NCI-H187 treated with DMSO at 0.1 percent for 48 hours (cell line): ENCODE measurements at regions not wholly inside any gene's neighbourhood (a gene's known extent, or its start where the extent isn't known, plus 50 kb on each side); places are given as distances from the start of the nearest gene placed in this dataset.

ENCODE experiments used
- DNase-seq: peaks from one replicate; lab custom pipeline; 2025; lab: John Stamatoyannopoulos, UW

- DNase-seq: no peak
Measured at GRCh38 chr2:230642966-230643365, 69.7 kb upstream of the CAB39 start.

GRCh38 chr2:230643576-230644291 lies 68.9 kb upstream of the CAB39 start:
- DNase-seq: no peak

DNA sequence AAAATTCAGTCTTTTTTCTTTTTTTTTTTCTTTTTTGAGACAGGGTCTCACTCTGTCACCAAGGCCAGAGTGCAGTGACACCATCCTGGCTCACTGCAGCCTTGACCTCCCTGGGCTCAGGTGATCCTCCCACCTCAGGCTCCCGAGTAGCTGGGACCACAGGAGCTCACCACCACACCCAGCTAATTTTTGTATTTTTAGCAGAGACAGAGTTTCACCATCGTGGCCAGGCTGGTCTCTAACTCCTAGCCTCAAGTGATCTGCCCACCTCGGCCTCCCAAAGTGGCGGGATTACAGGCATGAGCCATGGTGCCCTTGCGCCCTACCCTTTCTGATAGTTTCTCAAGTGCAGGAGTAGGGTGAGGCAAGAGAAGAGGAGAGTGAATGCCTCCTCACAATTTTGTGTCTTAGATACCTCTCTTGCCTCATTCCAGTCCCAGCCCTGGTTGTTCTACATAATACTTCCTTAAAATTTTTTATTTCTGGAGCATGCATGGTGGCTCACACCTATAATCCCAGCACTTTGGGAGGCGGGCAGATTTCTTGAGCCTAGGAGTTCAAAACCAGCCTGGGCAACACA lies 68.2 kb upstream of the CAB39 start:
- no peak for DNase-seq

GRCh38 chr2:230648356-230648755 lies 64.3 kb upstream of the CAB39 start:
- DNase-seq: no peak

- DNase-seq: no peak
Measured at GRCh38 chr2:230650585-230651137, 62.0 kb upstream of the CAB39 start.

DNA sequence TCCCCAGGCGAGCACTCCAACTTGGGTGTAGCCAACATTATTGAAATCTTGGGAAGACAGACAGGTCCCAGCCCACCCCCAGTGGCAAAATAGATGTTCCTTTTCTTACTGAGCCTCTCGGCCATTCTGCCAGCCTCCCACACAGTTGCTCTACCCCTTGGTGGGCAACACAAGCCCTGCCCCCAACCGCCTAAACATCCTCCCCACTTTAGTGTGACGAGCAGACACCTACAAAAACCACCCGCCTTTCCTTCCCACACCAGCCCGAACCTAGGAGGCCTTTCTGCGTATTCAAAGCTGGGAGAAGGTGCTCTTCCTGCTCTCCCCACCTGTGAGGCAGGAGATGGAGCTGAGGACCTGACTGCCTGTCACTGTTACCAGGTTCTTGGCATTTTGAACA lies 58.6 kb upstream of the CAB39 start:
- no peak for DNase-seq

GRCh38 chr2:230657462-230657861 lies 55.2 kb upstream of the CAB39 start:
- DNase-seq: no peak

- DNase-seq: no peak
Measured at GRCh38 chr2:230657906-230658305, 54.7 kb upstream of the CAB39 start.

DNA sequence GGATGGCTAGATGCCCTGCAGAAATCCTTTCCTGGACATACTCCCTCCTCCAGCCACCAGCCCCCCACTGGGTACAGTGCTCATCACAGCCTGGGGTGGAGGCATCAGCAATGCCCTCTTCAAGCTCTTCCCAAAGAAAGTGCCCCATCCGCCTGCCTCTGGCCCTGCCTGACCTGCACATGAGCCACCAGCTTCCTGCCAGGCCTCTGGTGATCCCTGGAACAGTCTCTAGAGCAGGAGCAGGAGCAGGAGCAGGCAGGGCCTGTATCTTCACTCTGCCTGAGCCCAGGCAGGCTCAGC lies 54.1 kb upstream of the CAB39 start:
- no peak for DNase-seq

DNA sequence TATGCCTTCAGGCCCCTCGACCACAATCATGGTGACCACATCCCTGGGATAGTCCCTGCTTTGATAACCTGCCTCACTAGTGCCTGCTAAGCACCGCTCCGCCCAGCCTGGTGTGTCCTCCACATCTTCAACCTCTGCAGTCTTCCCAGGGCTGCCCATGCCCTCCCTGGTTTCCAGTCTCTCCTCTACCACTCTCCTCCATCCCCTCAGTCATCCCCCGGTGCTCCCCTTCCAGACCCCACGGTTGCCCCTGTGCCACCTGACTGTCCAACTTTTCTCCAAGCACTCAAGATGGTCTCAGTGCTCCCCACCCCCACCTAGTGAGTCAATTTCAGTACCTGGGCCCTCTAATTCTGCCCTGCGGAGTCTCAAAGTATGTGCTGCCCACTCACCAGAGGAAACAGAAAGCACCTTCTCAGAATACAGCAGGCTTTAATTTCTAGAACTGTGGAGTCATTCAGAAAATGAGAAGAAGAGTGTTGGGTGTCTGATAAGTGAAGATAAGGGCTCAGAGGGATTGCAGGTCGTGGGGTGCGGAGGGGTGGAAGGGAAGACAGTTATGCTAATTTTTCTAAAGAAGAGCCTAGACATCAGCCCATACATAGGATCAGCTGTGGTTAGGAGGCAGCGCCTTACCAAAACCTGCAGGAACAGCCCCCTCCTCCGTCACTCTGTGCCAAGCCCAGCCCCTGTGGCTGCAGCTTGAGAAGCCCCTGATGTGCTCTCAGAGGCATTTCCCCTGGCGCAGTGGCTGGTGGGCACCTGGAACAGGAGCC lies 53.6 kb upstream of the CAB39 start:
- DNase-seq: no peak

GRCh38 chr2:230660294-230661060 lies 52.2 kb upstream of the CAB39 start:
- no peak for DNase-seq

DNA sequence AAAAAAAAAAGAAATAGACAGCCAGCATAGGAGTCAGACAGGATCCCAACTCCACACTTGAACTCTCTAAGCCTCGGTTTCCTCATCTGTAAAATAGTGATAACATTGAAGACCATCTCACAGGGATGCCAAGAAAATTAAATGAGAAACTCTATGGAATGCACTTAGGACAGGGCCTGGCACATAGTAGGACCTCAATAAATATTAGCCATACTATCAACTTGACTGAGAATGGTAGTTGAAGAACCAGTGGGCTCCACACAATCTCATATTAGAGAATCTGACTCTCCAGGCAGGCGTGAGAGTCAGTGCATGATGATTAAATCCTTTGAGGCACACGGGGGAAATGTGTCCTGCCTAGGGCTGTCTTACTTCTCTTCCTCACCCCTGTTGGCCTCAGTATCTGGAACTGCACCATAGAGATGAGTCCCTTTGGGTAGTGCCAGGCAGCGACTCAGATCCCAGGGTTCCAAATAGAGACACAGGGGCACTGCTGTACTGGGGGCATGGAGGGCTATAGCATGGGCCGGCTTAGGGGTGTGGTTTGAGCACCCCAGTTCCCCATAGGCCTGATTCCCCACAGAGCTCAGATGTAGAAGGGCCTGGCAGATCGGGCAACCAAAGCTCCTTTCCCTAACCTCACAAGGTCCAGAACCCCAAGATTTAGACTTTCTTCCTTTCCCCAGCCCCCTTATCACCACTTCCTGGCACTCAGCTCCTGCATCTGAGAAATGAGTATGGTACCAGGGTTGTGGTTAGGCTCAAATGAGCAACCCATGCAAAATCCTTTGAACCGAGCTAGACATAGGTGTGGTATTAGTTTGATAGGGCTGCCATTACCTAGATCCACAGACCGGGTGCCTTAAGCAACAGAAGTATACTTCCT lies 51.3 kb upstream of the CAB39 start:
- DNase-seq: no peak
